Activated CD4-positive, alpha-beta T cell treated with anti-CD3 and anti-CD28 coated beads, Interleukin-2, Interleukin-4, amounts not matched to agents 100 ng/mL and 50 ng/mL, durations not matched to agents 16 hours and 8 hours (primary cell): ENCODE measurements at regions not wholly inside any gene's neighbourhood (a gene's known extent, or its start where the extent isn't known, plus 50 kb on each side); places are given as distances from the start of the nearest gene placed in this dataset.
A peak's percentile ranks its signal among the peaks of the same experiment; 100 is the strongest.

Experiments
- DNase-seq: peaks from one replicate; pipeline ENCODE4 v3.0.0-alpha.2; 2020; ENCODE audit warnings: low spot score

- DNase-seq = no peak
Observed at GRCh38 chr10:31081937-31082840, 50.5 kb upstream of the ZNF438 start.

GRCh38 chr10:31083765-31084184 is 52.1 kb upstream of the ZNF438 start:
- peak; percentile 81 for DNase-seq

GRCh38 chr10:31087011-31087410 is 55.3 kb upstream of the ZNF438 start:
- no peak for DNase-seq

- no peak for DNase-seq
Observed at GRCh38 chr10:31087851-31088250, 56.2 kb upstream of the ZNF438 start.

- peak; percentile 49 for DNase-seq
Observed at GRCh38 chr10:31090894-31091607, 59.4 kb upstream of the ZNF438 start.

- no peak for DNase-seq
Observed at GRCh38 chr10:31095677-31096560, 64.3 kb upstream of the ZNF438 start.

GRCh38 chr10:31098046-31098445 is 66.4 kb upstream of the ZNF438 start:
- no peak for DNase-seq

GRCh38 chr10:31099094-31099493 is 67.4 kb upstream of the ZNF438 start:
- no peak for DNase-seq

GRCh38 chr10:31099664-31100063 is 68.0 kb upstream of the ZNF438 start:
- DNase-seq = peak; percentile 25

- no peak for DNase-seq
Observed at GRCh38 chr10:31100115-31100601, 68.5 kb upstream of the ZNF438 start.

- no peak for DNase-seq
Observed at GRCh38 chr10:31100662-31101061, 69.0 kb upstream of the ZNF438 start.

GRCh38 chr10:31101123-31101522 is 69.5 kb upstream of the ZNF438 start:
- peak; percentile 90 for DNase-seq

GRCh38 chr10:31102421-31102820 is 70.8 kb upstream of the ZNF438 start:
- no peak for DNase-seq

GRCh38 chr10:31103112-31103511 is 71.4 kb upstream of the ZNF438 start:
- no peak for DNase-seq

GRCh38 chr10:31112961-31113360 is 81.3 kb upstream of the ZNF438 start:
- DNase-seq = no peak

- no peak for DNase-seq
Observed at GRCh38 chr10:31116226-31116625, 84.6 kb upstream of the ZNF438 start.

GRCh38 chr10:31118556-31118955 is 86.9 kb upstream of the ZNF438 start:
- DNase-seq = no peak

GRCh38 chr10:31120392-31120791 is 88.7 kb upstream of the ZNF438 start:
- no peak for DNase-seq

- no peak for DNase-seq
Observed at GRCh38 chr10:31120961-31121685, 89.5 kb upstream of the ZNF438 start.

- no peak for DNase-seq
Observed at GRCh38 chr10:31121757-31122577, 90.3 kb upstream of the ZNF438 start.
